ENCODE measurements at regions not wholly inside any gene's neighbourhood (a gene's known extent, or its start where the extent isn't known, plus 50 kb on each side); places are given as distances from the start of the nearest gene placed in this dataset.

GRCh38 chr4:111689214-111689613, 456.0 kb upstream of the FAM241A start:
- no peak for DNase-seq (ENCODE audit: low read depth in 2 of 3, low spot score in 2 of 3)

- DNase-seq (ENCODE audit: low read depth in 2 of 3, low spot score in 2 of 3): no peak
These were observed 455.5 kb upstream of the FAM241A start for GRCh38 chr4:111689731-111690130.

DNA sequence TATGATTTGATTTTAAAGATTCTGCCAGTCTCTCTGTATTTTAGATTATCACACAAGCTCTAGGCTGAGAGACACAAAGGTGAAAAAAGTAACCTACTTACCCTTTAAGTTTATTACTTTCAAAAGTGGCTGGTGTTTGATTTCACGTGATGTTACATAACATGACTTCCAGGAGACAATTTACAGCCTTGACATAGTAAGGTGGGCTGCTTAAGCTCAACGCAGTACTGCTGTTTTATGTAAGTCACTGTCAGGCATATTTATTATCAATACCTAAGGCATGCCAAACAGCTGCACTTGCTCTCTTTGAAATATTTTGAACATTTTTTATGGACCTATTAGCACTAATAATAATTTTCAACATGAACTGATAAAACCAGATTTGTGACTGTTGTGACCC, 451.5 kb upstream of the FAM241A start:
- no peak for DNase-seq (ENCODE audit: low read depth in 2 of 3, low spot score in 2 of 3)

DNA sequence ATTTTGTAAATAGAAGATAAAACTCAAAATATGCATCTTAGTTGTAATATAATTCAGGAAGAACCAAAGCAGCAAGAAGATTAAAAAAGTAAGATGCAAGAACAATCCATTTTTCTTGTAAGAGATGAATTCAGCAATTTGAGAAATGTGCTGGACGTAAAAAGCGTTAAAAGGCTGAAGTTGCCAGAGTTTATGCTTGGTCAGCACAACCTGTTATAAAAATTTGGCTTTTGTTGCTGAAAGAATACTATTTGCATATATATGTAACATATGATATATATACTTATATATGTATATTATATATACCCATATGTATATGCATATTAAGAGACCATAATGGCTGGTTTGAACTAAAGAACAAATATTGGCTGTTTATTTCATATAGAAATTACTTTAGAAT, 449.6 kb upstream of the FAM241A start:
- DNase-seq (ENCODE audit: low read depth in 2 of 3, low spot score in 2 of 3): no peak

DNA sequence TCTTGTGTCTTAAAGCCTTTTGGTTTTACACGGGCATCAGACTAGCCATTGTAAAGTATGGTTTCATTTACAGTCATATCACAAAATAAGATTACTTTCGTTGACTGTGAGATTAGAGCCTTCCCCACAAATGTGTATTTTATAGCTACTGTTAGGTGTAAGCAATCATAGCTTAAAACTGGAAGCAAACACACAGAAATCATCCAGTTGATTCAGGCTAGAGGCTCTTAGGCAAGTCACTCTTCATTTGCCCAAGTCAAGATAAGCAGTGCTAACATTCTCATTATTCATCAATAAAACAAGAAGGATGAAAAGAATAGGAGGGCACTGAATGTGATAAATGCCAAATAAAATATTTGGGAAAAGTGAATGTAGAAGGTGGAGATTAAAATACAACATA, 448.7 kb upstream of the FAM241A start:
- DNase-seq (ENCODE audit: low read depth in 2 of 3, low spot score in 2 of 3): no peak

DNA sequence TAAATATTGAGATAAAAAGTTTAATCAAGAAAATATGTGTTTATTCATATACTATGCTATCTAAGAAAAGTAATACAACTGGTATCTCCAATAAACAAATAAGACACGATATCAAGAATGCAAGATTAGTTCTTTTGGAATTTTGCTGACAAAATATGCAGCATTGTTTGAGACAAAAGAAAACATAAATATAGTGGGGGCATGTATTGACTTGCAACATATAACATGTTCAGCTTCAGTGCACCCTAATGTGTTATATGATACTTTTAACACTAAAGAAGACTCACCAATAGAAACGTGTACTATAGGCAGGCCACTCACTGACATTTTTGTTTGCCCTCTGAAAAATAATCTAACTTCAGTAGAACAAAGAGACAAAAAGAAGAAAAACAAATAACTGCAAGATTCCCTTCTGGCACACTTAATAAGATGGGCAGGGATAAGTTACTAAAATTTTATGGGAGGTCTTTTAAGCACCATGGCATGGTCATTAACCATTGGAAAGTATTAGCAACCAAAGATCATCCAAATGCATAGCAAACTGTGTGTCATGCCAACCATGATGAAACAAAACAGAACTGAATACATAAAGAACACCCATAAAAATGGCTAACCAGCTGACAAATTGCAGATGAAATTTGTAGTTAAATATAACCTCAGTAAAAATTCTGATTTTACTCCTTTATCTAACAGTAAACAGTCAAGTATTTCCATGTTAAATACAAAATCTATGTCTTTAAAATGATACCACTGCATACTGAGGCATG, 447.9 kb upstream of the FAM241A start:
- no peak for DNase-seq (ENCODE audit: low read depth in 2 of 3, low spot score in 2 of 3)

- no peak for DNase-seq (ENCODE audit: low read depth in 2 of 3, low spot score in 2 of 3)
These were observed 446.9 kb upstream of the FAM241A start for GRCh38 chr4:111698361-111698760.

DNA sequence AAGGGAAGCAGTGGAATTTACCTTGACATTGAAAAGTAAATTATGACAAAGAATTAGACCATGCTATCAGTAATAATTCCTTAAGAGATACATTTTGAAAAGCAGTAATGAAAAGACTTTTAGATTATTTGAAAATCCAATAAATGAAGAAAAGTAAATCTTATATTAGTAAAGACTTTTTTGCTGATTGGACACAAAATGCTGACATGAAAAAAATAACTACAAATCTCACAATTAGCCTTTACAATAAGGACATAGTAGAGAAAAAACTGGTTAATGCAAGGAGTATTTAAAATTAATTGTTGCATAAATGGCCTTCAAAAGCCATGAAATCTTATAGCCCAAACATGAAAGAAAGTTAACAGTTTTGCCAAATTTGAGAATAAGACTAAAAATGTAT, 446.1 kb upstream of the FAM241A start:
- DNase-seq (ENCODE audit: low read depth in 2 of 3, low spot score in 2 of 3): no peak

DNA sequence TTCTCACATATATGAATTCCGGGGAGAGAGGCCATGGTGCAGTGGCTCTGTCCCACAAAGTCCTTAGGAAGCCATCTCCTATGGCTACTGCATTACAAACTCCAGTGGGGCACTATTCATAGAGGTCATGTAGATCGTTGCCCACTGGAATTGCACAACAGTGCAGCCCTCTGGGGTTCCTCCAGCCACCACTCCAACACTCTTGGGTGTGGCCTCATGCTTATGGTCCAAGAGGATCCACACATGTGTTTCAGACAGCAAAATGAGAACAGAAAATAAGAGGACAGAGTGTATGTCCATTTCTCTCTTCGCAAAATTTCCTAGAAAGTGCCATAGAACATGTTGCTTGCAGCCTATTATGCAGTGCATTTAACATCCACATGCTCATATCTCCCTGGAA, 444.2 kb upstream of the FAM241A start:
- no peak for DNase-seq (ENCODE audit: low read depth in 2 of 3, low spot score in 2 of 3)

- no peak for DNase-seq (ENCODE audit: low read depth in 2 of 3, low spot score in 2 of 3)
These were observed 437.8 kb upstream of the FAM241A start for GRCh38 chr4:111707491-111707890.

- no peak for DNase-seq (ENCODE audit: low read depth in 2 of 3, low spot score in 2 of 3)
These were observed 433.1 kb upstream of the FAM241A start for GRCh38 chr4:111712093-111712677.

DNA sequence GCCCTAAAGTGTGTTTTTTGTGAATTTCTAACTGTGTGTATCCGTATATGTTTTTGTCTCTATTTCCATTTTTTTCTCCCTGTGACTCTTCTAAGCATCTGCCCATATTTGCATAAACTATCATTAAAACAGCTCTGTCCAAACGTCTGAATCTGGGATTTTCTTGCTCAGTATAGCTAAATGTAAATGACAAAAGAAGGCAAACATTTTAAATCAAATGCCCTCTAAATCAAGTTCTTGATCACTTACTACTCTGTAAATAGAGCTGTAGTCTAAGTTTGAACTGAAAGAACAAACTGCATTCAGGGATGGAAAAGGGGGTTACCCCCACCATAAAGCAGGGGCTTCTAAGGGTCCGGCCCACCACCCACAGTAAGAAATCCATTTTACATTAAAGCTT, 432.0 kb upstream of the FAM241A start:
- no peak for DNase-seq (ENCODE audit: low read depth in 2 of 3, low spot score in 2 of 3)

DNA sequence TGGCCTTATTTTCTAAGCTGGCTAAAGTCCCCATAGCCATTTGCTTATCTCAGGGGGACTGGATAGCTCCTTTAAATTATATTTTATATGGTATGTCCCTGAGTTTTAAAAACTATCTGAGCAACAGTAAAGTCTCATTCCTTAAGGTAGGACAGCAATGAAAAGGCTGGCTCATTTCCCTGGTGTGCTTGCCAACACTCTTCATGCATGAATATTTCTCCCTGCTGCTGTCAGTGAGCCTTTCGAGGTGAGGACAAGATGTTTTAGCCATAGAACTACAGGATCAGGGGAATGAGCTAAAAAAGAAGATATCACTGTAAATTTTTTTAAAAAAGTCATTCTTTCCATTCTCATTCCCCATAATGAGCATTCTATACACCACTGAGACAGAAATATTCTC, 427.3 kb upstream of the FAM241A start:
- DNase-seq (ENCODE audit: low read depth in 2 of 3, low spot score in 2 of 3): no peak

- DNase-seq (ENCODE audit: low read depth in 2 of 3, low spot score in 2 of 3): no peak
These were observed 426.3 kb upstream of the FAM241A start for GRCh38 chr4:111718763-111719559.

DNA sequence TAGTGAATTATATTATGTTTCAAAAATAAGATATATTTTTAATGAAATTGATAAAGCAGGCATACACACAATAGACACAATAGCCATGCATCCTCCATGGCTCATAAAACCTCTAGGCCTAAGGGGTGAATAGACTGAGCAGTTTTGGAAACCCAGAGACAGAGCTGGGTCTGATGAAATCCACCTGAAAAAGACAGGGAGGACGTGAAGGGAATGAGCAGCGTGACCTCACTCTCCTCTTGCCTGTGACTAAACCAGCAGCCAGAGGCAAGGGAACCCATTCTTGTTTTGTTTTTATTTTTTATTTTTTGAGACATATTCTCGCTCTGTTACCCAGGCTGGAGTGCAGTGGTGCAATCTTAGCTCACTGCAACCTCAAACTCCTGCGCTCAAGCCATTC, 424.4 kb upstream of the FAM241A start:
- no peak for DNase-seq (ENCODE audit: low read depth in 2 of 3, low spot score in 2 of 3)

DNA sequence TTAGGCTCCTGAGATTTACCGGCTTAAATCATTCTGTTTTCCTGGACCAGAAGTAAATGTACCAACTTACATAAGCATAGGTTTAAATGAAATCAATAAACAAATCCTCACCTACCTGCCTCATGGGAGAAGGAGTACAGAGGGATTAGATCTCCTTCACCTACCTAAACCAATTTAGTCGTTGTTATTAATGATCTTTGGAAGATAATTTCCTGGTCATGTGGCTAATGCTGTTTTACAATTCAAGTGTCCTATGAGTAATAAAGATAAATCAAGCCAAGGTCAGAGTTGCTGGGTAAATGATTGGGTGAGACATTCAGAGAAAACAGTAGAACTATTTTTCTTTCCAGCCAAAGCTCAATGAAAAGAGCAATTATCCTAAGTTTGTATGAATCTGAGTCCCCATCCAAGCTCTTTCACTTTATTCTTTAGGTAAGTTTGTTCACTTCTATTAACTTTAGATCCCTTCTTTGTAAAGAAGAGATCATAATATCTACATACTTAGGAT, 423.0 kb upstream of the FAM241A start:
- DNase-seq (ENCODE audit: low read depth in 2 of 3, low spot score in 2 of 3): no peak

DNA sequence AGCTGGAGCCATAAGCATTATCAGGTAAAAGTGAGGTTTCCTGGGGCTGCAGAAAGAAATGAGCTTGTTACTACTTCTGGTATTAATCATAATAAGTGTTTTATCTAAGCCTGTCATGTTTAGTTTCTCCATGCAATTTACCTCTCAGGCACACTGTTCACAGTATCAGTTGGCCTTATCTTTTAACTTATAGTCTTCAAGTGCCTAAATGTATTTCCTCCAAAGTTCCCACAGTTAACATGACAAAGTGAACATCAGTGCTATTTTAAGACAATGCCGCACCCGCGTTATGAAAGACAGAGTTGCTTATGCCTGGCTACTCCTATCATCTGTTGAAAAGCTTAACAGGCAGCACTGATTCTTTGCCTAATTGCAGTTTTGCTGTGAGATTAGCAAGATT, 408.7 kb upstream of the FAM241A start:
- no peak for DNase-seq (ENCODE audit: low read depth in 2 of 3, low spot score in 2 of 3)

DNA sequence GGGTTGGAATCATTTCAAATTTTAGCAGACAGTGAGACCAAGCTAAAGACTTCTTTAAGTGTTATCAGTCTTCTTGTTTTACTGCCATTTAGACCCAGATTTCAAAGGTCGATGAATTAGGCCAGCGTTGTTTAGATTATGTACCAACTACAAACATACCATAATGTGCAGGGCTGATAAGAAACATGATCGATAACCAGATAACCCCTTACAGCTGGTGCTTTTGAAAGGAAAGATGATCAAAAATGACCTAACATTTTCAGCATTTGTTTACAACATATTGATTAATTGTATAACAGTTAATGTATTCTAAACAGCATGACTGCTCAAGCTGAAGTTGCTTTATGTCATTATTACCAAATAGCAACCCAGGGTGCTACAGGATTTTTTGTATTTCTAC, 400.4 kb upstream of the FAM241A start:
- DNase-seq (ENCODE audit: low read depth in 2 of 3, low spot score in 2 of 3): no peak

GRCh38 chr4:111748157-111748556, 397.1 kb upstream of the FAM241A start:
- no peak for DNase-seq (ENCODE audit: low read depth in 2 of 3, low spot score in 2 of 3)

GRCh38 chr4:111754003-111754402, 391.3 kb upstream of the FAM241A start:
- no peak for DNase-seq (ENCODE audit: low read depth in 2 of 3, low spot score in 2 of 3)

DNA sequence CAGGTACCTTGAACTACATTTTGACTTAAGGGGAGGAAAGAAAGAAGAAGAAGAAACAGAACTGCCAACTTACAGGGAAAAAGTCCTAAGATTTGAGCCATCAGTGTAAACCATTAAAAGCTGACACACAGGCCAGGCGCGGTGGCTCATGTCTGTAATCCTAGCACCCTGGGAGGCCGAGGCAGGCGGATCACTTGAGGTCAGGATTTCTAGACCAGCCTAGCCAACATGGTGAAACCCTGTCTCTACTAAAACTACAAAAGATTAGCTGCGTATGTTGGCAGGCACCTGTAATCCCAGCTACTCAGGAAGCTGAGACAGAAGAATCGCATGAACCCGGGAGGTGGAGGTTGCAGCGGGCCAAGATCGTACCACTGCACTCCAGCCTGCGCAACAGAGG, 389.7 kb upstream of the FAM241A start:
- DNase-seq (ENCODE audit: low read depth in 2 of 3, low spot score in 2 of 3): no peak

DNA sequence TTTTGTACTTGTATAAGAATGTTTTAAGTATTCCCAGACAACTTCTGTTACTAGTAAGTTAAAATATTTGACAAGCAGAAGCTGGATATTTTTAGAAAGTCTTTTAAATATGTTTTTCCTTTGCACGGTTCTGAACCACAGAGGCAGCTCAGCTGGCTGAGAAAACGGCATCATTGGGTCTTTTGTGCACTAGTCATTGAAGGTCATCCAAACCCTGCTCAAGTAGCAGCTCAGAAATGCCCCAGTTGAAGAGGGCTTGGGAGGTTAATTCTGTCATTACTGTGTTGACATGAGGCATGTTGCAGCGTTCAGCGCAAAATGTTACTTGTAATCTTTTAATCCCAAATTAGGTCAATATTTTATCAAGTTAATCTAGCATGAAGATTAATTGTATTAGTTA, 383.7 kb upstream of the FAM241A start:
- DNase-seq (ENCODE audit: low read depth in 2 of 3, low spot score in 2 of 3): no peak

All from hematopoietic multipotent progenitor cell (in vitro differentiated cells).